A549 (cell line): ENCODE measurements at regions not wholly inside any gene's neighbourhood (a gene's known extent, or its start where the extent isn't known, plus 50 kb on each side); places are given as distances from the start of the nearest gene placed in this dataset.

ENCODE experiments used
- MAZ ChIP-seq: fragments of 150-350 bp; IDR thresholded peaks from 2 replicates; pipeline ENCODE4 v1.6.1; 2014; ENCODE audit warnings: antibody characterized with exemption, low read depth, low read length, borderline replicate concordance
- TF ChIP-seq, protein P1 (sequence below): fragments of >200 bp; sonication (Bioruptor Twin); formaldehyde crosslinking; IDR thresholded peaks from 3 replicates; pipeline ENCODE4 v1.6.1; 2016

DNA sequence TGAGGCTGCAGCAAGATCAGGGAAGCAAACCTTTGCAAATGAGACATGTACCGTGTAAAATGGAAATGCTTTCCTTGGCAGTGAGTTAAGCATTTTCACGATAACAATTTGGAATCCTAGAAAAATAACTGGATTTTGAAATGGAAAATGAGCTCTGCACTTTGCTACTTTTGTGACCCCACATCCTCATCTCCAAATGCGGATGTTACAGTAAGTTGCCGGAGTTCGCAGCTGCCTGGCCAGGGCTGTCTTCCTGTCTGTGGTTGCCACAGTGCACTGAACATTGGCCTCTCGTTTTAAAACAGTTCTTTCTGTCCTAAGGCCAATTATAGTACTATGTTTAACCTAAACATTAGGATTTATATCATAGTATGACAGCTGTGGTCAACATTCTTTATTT, 136.2 kb upstream of the FZD8 start:
- TF ChIP-seq MAZ: no peak
- TF ChIP-seq, protein P1, sequence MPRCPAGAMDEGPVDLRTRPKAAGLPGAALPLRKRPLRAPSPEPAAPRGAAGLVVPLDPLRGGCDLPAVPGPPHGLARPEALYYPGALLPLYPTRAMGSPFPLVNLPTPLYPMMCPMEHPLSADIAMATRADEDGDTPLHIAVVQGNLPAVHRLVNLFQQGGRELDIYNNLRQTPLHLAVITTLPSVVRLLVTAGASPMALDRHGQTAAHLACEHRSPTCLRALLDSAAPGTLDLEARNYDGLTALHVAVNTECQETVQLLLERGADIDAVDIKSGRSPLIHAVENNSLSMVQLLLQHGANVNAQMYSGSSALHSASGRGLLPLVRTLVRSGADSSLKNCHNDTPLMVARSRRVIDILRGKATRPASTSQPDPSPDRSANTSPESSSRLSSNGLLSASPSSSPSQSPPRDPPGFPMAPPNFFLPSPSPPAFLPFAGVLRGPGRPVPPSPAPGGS: no peak
